ENCODE measurements at regions not wholly inside any gene's neighbourhood (a gene's known extent, or its start where the extent isn't known, plus 50 kb on each side); places are given as distances from the start of the nearest gene placed in this dataset.
"Not testable (repeated sequence)": the region's sequence is repeated elsewhere in the genome, so short reads cannot be mapped to it uniquely, and the experiment has no call there.

DNA sequence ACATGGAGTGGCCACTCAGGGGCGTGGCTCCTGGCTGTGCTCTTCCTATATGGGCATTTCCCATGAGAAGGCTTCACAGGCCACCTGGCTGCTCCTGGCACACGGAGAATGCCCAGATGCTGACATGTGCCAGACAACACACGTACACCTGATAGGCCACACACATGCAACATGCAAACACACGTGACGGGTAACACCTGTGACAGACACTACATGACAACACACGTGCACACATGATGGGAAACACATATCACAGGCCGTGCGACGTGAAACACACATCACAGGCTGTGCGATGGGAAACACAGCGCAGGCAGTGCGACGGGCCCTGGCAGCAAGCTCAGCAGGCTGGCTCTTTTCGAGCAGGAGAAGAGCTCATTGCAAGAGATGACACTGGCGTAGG lies 94.3 kb upstream of the HMX1 start:
- not testable (repeated sequence) for FAIRE-seq

GRCh38 chr4:8964201-8964788 lies 92.7 kb upstream of the HMX1 start:
- not testable (repeated sequence) for FAIRE-seq

DNA sequence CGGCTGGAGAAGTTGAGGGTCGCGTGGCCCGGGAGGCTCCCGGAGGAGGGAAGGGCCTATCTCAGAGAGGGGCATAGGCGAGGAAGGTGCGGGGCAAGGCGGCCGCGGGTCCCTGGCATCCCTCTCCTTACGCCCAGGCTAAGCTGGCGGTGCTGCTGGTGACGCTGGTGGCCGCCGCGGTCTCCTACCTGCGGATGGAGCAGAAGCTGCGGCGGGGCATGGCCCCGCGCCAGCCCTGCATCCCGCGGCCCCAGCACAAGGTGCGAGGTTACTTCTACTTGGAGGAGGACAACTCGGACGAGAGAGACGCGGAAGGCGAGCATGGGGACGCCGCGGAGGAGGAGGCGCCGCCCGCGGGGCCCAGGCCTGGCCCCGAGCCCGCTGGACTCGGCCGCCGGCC lies 91.9 kb upstream of the HMX1 start:
- FAIRE-seq: not testable (repeated sequence)

- not testable (repeated sequence) for FAIRE-seq
These were observed 89.7 kb upstream of the HMX1 start for GRCh38 chr4:8961343-8961742.

DNA sequence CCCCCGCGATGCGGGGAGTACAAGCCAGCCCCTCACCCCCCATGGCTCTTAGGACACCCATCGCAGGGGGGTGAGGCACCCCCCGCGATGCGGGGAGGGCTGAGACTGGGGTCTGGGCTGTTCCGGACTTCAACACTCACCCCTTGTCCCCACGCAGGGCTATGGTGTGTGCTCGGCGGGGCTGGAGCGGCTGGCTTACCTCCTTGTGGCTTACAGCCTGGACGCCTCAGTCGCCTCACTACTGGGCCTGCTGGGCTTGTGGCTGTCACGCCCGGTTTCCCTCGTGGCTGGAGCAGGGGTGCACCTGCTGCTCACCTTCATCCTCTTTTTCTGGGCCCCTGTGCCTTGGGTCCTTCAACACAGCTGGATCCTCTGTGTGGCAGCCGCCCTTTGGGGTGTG lies 87.8 kb upstream of the HMX1 start:
- FAIRE-seq: not testable (repeated sequence)

DNA sequence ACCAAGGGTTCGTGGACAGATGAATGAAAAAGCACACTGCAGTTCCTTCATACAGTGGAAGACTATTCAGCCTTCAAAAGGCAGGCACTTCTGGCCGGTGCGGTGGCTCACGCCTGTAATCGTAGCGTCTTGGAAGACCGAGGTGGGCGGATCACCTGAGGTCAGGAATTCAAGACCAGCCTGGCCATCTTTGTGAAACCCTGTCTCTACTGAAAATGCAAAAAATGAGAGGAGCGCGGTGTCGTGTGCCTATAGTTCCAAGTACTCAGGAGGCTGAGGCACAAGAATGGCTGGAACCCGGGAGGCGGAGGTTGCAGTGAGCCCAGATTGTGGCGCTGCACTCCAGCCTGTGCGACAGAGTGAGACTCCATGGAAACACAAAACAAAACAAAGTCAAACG lies 82.4 kb upstream of the HMX1 start:
- FAIRE-seq: not testable (repeated sequence)

DNA sequence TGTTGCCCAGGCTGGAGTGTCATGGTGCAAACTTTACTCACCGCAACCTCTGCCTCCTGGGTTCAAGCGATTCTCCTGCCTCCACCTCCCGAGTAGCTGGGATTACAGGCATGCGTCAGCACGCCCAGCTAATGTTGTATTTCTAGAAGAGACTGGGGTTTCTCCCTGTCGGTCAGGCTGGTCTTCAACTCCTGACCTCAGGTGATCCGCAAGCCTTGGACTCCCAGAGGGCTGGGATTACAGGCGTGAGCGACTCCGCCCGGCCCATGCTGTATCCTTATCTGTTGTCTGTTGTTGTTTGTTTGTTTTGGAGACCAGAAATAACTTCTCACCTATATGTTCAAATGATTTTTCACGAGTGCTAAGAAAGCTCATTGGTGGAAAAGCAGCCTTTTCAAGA lies 81.2 kb upstream of the HMX1 start:
- not testable (repeated sequence) for FAIRE-seq

GRCh38 chr4:8952109-8952508 lies 80.5 kb upstream of the HMX1 start:
- FAIRE-seq: not testable (repeated sequence)

DNA sequence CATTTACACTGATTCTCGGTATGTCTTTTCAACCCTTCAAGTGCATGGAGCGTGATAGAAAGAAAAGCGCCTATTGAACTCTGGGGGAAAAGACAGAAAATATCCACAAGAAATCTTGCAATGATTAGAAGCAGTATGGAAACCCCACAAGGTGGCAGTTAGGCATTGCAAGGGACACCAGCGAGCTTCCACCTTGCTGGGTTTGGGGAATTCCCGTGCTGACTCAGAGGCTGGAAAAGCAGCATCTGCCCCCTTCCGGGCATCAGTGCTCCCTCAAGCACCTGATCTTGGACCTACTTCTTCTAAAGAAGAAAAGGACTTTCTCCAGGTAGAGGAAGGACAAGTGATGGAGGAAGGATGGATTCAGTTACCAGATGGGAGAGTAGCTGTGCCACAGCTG lies 73.9 kb upstream of the HMX1 start:
- FAIRE-seq: not testable (repeated sequence)

DNA sequence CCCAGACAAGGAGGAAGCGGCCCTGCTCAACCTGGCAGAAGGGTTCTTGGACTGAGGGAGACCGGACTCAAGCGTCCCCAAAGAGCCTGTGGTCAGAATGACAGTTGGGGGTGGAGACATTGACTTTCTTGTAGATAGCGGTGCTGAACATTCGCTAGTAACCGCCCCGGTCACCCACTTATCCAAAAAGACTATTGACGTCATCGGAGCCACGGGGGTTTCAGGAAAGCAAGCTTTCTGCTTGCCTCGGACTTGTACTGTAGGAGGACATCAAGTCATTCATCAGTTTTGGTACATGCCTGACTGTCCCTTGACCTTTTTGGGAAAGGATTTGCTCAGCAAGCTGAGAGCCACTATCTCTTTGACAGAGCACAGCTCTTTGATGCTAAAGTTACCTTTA lies 71.7 kb upstream of the HMX1 start:
- not testable (repeated sequence) for FAIRE-seq

DNA sequence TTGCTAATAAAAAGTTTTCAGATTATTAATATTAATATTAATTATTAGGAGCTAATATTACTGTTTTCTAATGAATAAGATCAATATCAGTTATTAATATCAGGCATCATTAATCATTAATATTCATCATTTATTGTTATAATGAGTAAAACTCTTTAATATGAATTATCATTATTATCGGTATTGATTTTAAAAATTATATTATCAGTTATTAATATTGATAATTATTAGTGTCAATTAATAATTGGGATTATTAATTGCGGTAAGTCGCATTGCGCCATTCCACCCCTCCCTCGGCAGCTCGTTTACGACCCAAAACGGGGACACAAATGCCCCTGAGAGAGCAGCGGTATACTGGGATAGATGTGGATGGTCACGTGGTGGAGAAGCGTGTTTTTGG lies 70.4 kb upstream of the HMX1 start:
- peak; percentile 84 for FAIRE-seq

- not testable (repeated sequence) for FAIRE-seq
These were observed 69.8 kb upstream of the HMX1 start for GRCh38 chr4:8941492-8941805.

GRCh38 chr4:8940792-8941491 lies 69.3 kb upstream of the HMX1 start:
- no peak for FAIRE-seq

DNA sequence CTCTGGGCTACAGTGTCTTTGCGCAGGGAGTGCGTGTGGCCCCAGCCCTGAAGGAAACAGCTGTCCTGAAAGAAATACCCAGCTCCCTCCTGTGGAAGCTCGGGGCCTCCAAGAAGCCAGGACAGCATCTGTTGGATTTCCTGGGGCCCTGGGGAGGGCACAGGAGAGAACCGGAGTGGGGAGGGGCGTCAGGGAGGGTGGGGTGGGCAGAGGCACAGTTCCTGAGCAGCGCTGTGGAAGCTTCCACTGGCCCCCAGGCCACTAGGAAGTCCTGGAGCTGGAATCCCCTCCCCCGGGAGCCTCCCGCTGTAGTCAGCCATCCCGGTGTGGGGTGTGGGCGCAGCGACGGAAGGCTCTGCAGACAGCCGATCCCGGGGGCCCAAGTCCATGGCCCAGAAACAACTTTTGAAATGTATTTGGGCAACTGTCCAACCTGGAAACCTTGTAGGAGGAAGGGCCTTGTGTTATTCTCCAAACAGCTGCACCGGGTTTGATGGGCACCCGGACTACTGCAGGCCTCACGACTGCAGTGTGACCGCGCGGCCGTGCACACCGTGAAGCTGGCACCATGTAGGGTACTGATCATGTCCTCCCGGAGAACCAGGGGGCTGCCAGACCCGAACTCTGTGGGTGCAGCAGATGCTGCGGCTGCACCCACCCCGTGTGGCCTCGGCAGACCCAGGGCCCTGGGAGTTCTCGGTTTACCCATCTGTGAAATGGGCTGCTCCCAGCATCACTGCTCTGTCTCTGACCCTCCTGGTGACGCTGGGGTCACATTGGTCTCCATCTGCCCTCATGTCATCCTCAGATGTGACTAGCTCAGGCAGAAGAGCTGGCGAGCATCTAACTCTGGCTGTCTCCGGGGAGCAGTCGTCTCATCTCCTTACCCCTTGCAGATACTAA lies 68.5 kb upstream of the HMX1 start:
- FAIRE-seq: no peak

DNA sequence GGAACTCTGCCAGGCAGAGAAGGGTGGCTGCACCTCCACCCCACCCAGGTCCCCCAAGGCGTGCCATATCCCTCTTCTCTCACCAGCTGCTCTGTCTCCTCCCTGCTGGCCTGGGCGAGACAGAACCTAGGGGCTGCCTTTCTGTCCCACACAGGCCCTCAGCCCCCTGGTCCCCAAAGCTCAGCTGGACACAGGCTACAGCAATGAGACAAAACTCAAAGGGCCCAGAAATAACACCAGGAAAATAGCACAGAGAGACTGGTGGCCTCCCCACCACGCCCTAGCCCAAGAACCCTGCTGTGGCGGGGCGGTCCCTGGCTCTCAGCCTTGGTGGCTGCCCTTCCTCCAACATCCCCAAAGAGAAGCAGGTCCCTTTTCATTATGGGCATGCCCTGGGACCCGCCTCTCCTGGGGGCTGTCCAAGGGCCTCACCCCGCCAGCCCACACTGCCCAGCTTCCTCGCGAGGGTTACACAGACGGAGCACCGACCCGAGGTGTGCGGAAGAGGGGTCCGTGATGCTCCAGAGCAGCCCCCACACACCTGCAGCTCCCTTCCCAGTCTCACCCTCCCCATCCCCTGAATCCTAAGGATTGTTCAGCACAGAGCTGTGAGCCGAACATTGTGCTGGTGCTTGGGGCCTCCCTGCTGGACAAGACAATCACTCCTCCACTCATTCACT lies 67.7 kb upstream of the HMX1 start:
- no peak for FAIRE-seq

- FAIRE-seq: no peak
These were observed 67.0 kb upstream of the HMX1 start for GRCh38 chr4:8938623-8939022.

DNA sequence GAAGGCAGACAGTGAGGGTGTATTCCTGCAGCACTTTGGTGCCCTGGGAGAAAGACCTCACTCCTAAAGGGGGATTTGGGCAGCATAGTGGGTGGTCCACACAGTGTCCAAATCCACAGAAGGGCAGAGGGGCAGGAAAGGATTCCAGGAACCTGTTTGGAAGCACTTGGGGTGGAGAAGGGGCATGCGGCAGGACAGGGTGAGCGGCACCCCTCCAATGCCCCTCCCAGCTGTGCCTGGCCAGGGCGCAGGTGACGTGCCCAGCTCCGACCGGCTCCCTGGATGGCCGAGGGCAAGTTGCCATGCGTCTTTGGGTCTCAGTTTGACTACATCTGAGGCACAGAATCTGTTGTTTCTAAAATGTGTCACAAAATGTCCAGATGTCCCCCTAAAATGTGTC lies 66.5 kb upstream of the HMX1 start:
- FAIRE-seq: no peak

GRCh38 chr4:8932884-8933283 lies 61.2 kb upstream of the HMX1 start:
- no peak for FAIRE-seq

DNA sequence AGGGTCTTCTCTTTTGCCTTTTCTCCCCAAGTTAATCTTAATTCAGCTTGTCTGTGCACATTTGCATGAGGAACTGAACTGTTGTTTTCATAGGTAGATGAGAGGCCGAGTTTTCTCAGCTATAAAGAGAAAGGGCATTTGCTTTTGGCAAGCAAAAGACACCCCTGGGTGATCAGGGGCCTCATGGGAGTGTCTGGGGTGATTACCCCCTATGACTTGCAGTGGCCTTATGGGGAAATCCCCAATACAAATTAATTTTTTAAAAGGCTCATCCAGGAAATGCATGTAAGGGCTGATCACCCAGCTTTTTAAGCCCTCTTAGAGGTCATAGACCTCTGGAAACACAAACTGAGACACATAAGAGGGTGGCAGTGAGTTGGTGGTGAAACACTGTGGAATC lies 56.4 kb upstream of the HMX1 start:
- FAIRE-seq: no peak

GRCh38 chr4:8922481-8922880 lies 50.8 kb upstream of the HMX1 start:
- FAIRE-seq: no peak

- FAIRE-seq: no peak
These were observed 49.8 kb upstream of the HMX1 start for GRCh38 chr4:8921465-8921864.

Data from G401.6 (cell line).